Naive thymus-derived CD4-positive, alpha-beta T cell (primary cell): ENCODE measurements at regions not wholly inside any gene's neighbourhood (a gene's known extent, or its start where the extent isn't known, plus 50 kb on each side); places are given as distances from the start of the nearest gene placed in this dataset.

ENCODE experiments used
- ATAC-seq: fragments of 150-1000 bp; cut with Tn5 transposase; 2 replicates; pipeline ENCODE4 v1.10.0; 2021; ENCODE audit warnings: mild to moderate bottlenecking, moderate library complexity
- CTCF ChIA-PET: fragments of 350-600 bp; sonication (Branson Sonifier 250); formaldehyde crosslinking; loops from one replicate; lab custom pipeline; 2021; ENCODE audit warnings: antibody characterized with exemption; lab: Charles Lee
- POLR2A ChIA-PET: fragments of 350-600 bp; sonication (Branson Sonifier 250); formaldehyde crosslinking; loops from one replicate; lab custom pipeline; 2021; ENCODE audit warnings: antibody characterized with exemption, inconsistent platforms; lab: Charles Lee
- DNase-seq, 9 donors: peaks; one replicate each; pipeline versions ENCODE4 v3.0.0 to v3.0.0-alpha.2; 2020 to 2022; ENCODE audit warnings: mixed read lengths in 1 of 9
- H3K27ac ChIP-seq: one replicate; pipeline ENCODE4 v1.7.0; 2013; ENCODE audit warnings: mild to moderate bottlenecking, low read depth, low read length, moderate library complexity
- H3K27me3 ChIP-seq, 2 donors: one replicate each; pipeline ENCODE4 v1.7.0; 2013; ENCODE audit warnings: low read length in 2 of 2, mild to moderate bottlenecking in 2 of 2, moderate library complexity in 2 of 2; ENCODE audit not compliant: control insufficient read depth in 2 of 2, insufficient read depth in 2 of 2
- H3K36me3 ChIP-seq, 3 experiments: 1 replicate in 2 of 3; 2 replicates in 1 of 3; pipeline ENCODE4 v1.7.0; 2013; ENCODE audit warnings: low read length in 3 of 3, mild to moderate bottlenecking in 3 of 3, moderate library complexity in 1 of 3; ENCODE audit not compliant: insufficient read depth in 3 of 3, control insufficient read depth in 2 of 3
- H3K4me1 ChIP-seq, 2 donors: one replicate each; pipeline ENCODE4 v1.7.0; 2013; ENCODE audit warnings: low read length in 2 of 2, mild to moderate bottlenecking in 2 of 2, moderate library complexity in 1 of 2; ENCODE audit not compliant: control insufficient read depth in 2 of 2, insufficient read depth in 2 of 2
- H3K4me3 ChIP-seq: 2 replicates; pipeline ENCODE4 v1.7.0; 2013; ENCODE audit warnings: mild to moderate bottlenecking, low read length
- H3K9me3 ChIP-seq, 3 experiments: 1 replicate in 2 of 3; 2 replicates in 1 of 3; pipeline ENCODE4 v1.7.0; 2013; ENCODE audit warnings: low read length in 3 of 3; ENCODE audit not compliant: control insufficient read depth in 2 of 3
- H3K27ac Mint-ChIP-seq, 9 donors: one replicate each; pipeline ENCODE4 v1.8.0; 2020 to 2022; ENCODE audit warnings: mixed read lengths in 9 of 9, mild to moderate bottlenecking in 8 of 9, moderate library complexity in 5 of 9, inconsistent platforms in 2 of 9
- H3K27me3 Mint-ChIP-seq, 5 donors: one replicate each; pipeline ENCODE4 v1.8.0; 2021 to 2022; ENCODE audit warnings: mixed read lengths in 5 of 5, mild to moderate bottlenecking in 1 of 5
- H3K36me3 Mint-ChIP-seq, 5 donors: one replicate each; pipeline ENCODE4 v1.8.0; 2020 to 2022; ENCODE audit warnings: mixed read lengths in 5 of 5, mild to moderate bottlenecking in 3 of 5, inconsistent platforms in 1 of 5
- H3K4me1 Mint-ChIP-seq, 7 donors: one replicate each; pipeline ENCODE4 v1.8.0; 2020 to 2022; ENCODE audit warnings: mixed read lengths in 7 of 7, mild to moderate bottlenecking in 3 of 7, inconsistent platforms in 1 of 7
- H3K4me3 Mint-ChIP-seq, 10 donors: one replicate each; pipeline ENCODE4 v1.8.0; 2020 to 2022; ENCODE audit warnings: mild to moderate bottlenecking in 10 of 10, mixed read lengths in 10 of 10, moderate library complexity in 6 of 10, inconsistent platforms in 2 of 10
- H3K9me3 Mint-ChIP-seq, 11 donors: one replicate each; pipeline ENCODE4 v1.8.0; 2020 to 2022; ENCODE audit warnings: mixed read lengths in 11 of 11, mild to moderate bottlenecking in 4 of 11, inconsistent platforms in 1 of 11, moderate library complexity in 1 of 11
- intact Hi-C, 2 donors: fragments of 100-400 bp; cut with micrococcal nuclease; formaldehyde crosslinking; loops; one replicate each; pipeline ENCODE4 v1.15.1; 2023

GRCh38 chr1:216898801-216899200 lies 175.6 kb upstream of the ESRRG start:
- H3K9me3 ChIP-seq, result no peaks in the 10 kb centered on the region
- H3K4me1 ChIP-seq, result no peaks in the 10 kb centered on the region
- H3K27ac Mint-ChIP-seq, result no peak overlapping the region
- POLR2A ChIA-PET, result no interaction called here
- intact Hi-C loops, result no loop called here
- no peaks in the 10 kb centered on the region for H3K36me3 Mint-ChIP-seq
- no peak for DNase-seq
- peaks cover 0 to 9% (median 0%) of the 10 kb centered on the region in 11 donors for H3K9me3 Mint-ChIP-seq
- no peaks in the 10 kb centered on the region for H3K27me3 Mint-ChIP-seq
- H3K4me3 Mint-ChIP-seq, result no peak overlapping the region
- no peaks in the 10 kb centered on the region for H3K36me3 ChIP-seq
- no peak overlapping the region for H3K27ac ChIP-seq
- H3K4me3 ChIP-seq, result no peak overlapping the region
- no peak for ATAC-seq
- no peaks in the 10 kb centered on the region for H3K4me1 Mint-ChIP-seq
- no peaks in the 10 kb centered on the region for H3K27me3 ChIP-seq
- CTCF ChIA-PET, result no interaction called here

DNA sequence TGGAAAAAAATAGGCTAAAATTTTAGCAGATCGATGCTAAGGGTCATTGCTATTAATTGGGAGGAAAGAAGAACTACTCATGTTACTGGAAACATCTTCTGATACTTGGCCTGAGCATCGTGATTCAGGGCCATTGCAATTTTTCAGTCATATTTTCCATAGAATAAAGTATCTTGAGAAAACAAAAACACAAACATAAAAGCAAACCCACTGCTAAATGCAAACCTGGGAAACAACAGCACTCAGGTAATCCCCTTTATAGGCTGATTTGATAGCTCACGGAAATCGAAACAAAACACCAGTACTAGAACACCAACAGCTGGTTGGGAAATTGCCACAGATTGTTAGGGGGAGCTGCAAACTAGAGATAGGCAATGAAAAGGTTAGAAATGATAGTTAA lies 172.9 kb upstream of the ESRRG start:
- Histone ChIP-seq H3K27ac (no peak overlapping the region), H3K9me3 (no peaks in the 10 kb centered on the region), H3K4me1 (no peaks in the 10 kb centered on the region), H3K27me3 (no peaks in the 10 kb centered on the region), H3K4me3 (no peak overlapping the region), H3K36me3 (no peaks in the 10 kb centered on the region)
- ChIA-PET POLR2A (no interaction called here), CTCF (no interaction called here)
- DNase-seq, result no peak
- no peaks in the 10 kb centered on the region for H3K4me1 Mint-ChIP-seq
- intact Hi-C loops, result no loop called here
- H3K9me3 Mint-ChIP-seq, result peaks cover 0 to 9% (median 0%) of the 10 kb centered on the region in 11 donors
- H3K27ac Mint-ChIP-seq, result no peak overlapping the region
- H3K36me3 Mint-ChIP-seq, result no peaks in the 10 kb centered on the region
- ATAC-seq, result no peak
- no peaks in the 10 kb centered on the region for H3K27me3 Mint-ChIP-seq
- no peak overlapping the region for H3K4me3 Mint-ChIP-seq

DNA sequence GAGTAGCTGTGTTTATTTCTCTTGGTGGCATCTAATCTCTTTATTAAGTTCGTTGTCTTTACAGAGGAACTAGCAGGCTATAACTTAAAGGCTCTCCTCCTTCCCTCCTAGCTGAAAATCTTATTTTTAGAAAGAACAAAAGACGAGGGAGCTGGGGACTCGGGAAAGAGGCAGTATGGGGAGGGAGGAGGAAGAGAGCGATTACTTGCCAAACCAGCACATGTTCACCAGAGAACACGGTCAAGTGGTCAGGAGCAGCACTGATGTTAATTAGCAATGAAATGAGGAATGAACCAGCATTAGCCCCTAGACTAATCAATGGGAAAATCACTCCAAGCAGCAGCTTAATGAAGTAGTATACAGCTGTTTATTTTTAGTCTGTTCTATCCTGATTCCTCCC lies 171.3 kb upstream of the ESRRG start:
- H3K36me3 Mint-ChIP-seq, result no peaks in the 10 kb centered on the region
- CTCF ChIA-PET, result no interaction called here
- H3K4me1 Mint-ChIP-seq, result no peaks in the 10 kb centered on the region

GRCh38 chr1:216892581-216893160 lies 169.4 kb upstream of the ESRRG start:
- H3K4me1 Mint-ChIP-seq, result no peaks in the 10 kb centered on the region
- ChIA-PET POLR2A (no interaction called here), CTCF (no interaction called here)
- Histone ChIP-seq H3K27me3 (no peaks in the 10 kb centered on the region), H3K9me3 (no peaks in the 10 kb centered on the region), H3K4me3 (no peak overlapping the region), H3K36me3 (no peaks in the 10 kb centered on the region), H3K4me1 (no peaks in the 10 kb centered on the region), H3K27ac (no peak overlapping the region)
- H3K4me3 Mint-ChIP-seq, result no peak overlapping the region
- ATAC-seq (no peak), DNase-seq (no peak)
- intact Hi-C loops, result no loop called here
- H3K9me3 Mint-ChIP-seq, result peaks cover 0 to 9% (median 0%) of the 10 kb centered on the region in 11 donors
- no peak overlapping the region for H3K27ac Mint-ChIP-seq
- H3K27me3 Mint-ChIP-seq, result no peaks in the 10 kb centered on the region
- no peaks in the 10 kb centered on the region for H3K36me3 Mint-ChIP-seq

More for the DNA sequence above, 171.3 kb upstream of the ESRRG start:
- Histone ChIP-seq H3K4me1 (no peaks in the 10 kb centered on the region), H3K4me3 (no peak overlapping the region), H3K27ac (no peak overlapping the region), H3K27me3 (no peaks in the 10 kb centered on the region), H3K9me3 (no peaks in the 10 kb centered on the region), H3K36me3 (no peaks in the 10 kb centered on the region)
- Mint-ChIP-seq H3K9me3 (peaks cover 0 to 9% (median 0%) of the 10 kb centered on the region in 11 donors), H3K27ac (no peak overlapping the region), H3K4me3 (no peak overlapping the region), H3K27me3 (no peaks in the 10 kb centered on the region)
- intact Hi-C loops, result no loop called here
- ATAC-seq, result no peak
- DNase-seq, result no peak
- POLR2A ChIA-PET, result no interaction called here

DNA sequence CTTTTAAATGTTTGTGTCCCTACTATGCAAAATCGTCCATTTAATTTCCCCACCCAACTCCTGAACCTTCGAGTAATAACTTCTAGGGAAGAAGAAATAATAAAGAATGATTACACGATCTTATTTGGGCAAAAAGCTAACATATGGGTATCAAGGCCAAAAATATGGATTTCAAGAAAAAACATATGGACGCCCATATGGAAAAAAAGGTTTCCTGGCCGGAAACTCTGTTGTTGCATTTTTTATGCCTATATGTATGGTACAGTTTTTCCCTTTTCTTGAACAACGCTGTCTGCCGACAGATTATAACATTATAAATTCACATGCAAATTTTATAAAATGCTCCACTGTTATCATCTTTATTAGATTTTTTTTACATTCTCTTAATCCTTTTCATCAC lies 167.6 kb upstream of the ESRRG start:
- no peaks in the 10 kb centered on the region for H3K36me3 Mint-ChIP-seq
- H3K27me3 Mint-ChIP-seq, result peaks cover 0 to 1% (median 0%) of the 10 kb centered on the region in 5 donors
- intact Hi-C loops, result no loop called here
- no peak overlapping the region for H3K27ac Mint-ChIP-seq
- no peaks in the 10 kb centered on the region for H3K4me1 Mint-ChIP-seq
- Histone ChIP-seq H3K9me3 (no peaks in the 10 kb centered on the region), H3K36me3 (no peaks in the 10 kb centered on the region), H3K4me3 (no peak overlapping the region), H3K4me1 (no peaks in the 10 kb centered on the region), H3K27me3 (no peaks in the 10 kb centered on the region), H3K27ac (no peak overlapping the region)
- no peak for ATAC-seq
- ChIA-PET CTCF (no interaction called here), POLR2A (no interaction called here)
- no peak overlapping the region for H3K4me3 Mint-ChIP-seq
- DNase-seq, result no peak
- H3K9me3 Mint-ChIP-seq, result peaks cover 0 to 9% (median 0%) of the 10 kb centered on the region in 11 donors

DNA sequence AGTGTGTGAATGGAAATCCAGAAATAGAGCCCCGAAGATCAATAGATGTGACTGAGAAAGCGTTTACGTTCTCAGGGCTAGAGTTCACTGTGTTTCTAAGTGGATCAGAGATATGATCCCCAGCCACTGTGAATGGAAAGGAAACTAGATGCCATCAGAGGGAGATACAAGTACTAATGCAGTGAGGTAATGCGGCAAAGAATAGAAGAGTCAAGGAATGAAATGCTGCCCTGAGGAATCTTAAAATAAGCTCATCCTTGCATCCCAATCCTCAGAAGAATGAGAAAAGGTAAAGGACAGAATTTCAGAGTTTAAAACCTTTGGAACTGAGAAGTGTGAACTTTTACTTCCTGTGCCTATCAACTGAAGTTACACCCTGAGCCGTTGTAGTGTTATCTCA lies 165.5 kb upstream of the ESRRG start:
- Mint-ChIP-seq H3K27me3 (peaks cover 0 to 5% (median 0%) of the 10 kb centered on the region in 5 donors), H3K9me3 (peaks cover 0 to 10% (median 0%) of the 10 kb centered on the region in 11 donors), H3K27ac (no peak overlapping the region), H3K4me3 (no peak overlapping the region), H3K36me3 (no peaks in the 10 kb centered on the region), H3K4me1 (no peaks in the 10 kb centered on the region)
- Histone ChIP-seq H3K27me3 (no peaks in the 10 kb centered on the region), H3K9me3 (no peaks in the 10 kb centered on the region), H3K36me3 (no peaks in the 10 kb centered on the region), H3K4me1 (no peaks in the 10 kb centered on the region), H3K27ac (no peak overlapping the region), H3K4me3 (no peak overlapping the region)
- intact Hi-C loops, result no loop called here
- ChIA-PET POLR2A (no interaction called here), CTCF (no interaction called here)
- ATAC-seq (no peak), DNase-seq (no peak)

DNA sequence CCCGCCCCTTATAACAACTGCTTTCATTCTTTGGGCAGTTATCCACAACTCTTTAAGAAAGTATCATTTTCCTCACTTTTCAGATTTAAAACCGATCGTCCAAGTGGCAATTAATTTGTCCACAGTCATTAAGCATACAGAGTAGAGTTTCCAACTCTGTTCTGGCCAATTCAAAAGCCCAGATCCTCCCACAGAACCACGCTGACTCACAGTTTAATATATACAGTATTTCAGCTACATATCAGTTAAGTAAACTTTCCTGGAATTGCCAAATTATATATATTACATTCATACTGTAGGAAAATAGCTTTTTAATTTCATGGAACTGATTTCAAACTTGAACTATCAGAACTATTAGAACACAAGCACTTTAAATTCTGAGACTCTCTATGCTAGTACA lies 163.8 kb upstream of the ESRRG start:
- POLR2A ChIA-PET, result no interaction called here
- intact Hi-C loops, result no loop called here
- H3K27ac ChIP-seq, result no peak overlapping the region
- no peaks in the 10 kb centered on the region for H3K36me3 Mint-ChIP-seq
- no peaks in the 10 kb centered on the region for H3K27me3 ChIP-seq
- H3K9me3 Mint-ChIP-seq, result peaks cover 0 to 9% (median 0%) of the 10 kb centered on the region in 11 donors
- no peak overlapping the region for H3K27ac Mint-ChIP-seq
- DNase-seq (no peak), ATAC-seq (no peak)
- H3K36me3 ChIP-seq, result no peaks in the 10 kb centered on the region
- CTCF ChIA-PET, result no interaction called here
- no peak overlapping the region for H3K4me3 ChIP-seq
- no peaks in the 10 kb centered on the region for H3K4me1 Mint-ChIP-seq
- no peak overlapping the region for H3K4me3 Mint-ChIP-seq
- peaks cover 0 to 5% (median 0%) of the 10 kb centered on the region in 5 donors for H3K27me3 Mint-ChIP-seq
- no peaks in the 10 kb centered on the region for H3K4me1 ChIP-seq
- H3K9me3 ChIP-seq, result no peaks in the 10 kb centered on the region
